ENCODE measurements at regions not wholly inside any gene's neighbourhood (a gene's known extent, or its start where the extent isn't known, plus 50 kb on each side); places are given as distances from the start of the nearest gene placed in this dataset.

GRCh38 chr18:3383381-3383915 is 66.5 kb upstream of the TGIF1 start:
- Histone ChIP-seq H2AFZ (peak overlapping the region; percentile 58), H3K36me3 (ENCODE audit: low read depth) (peaks cover 4% of the 10 kb centered on the region; the same call in 1 of the 2 replicates), H3K27ac (peak overlapping the region; percentile 99), H3F3A (ENCODE audit: insufficient read depth, low read depth) (peaks cover 73% of the 10 kb centered on the region), H3K27me3 (ENCODE audit: insufficient read depth, low read depth) (no peaks in the 10 kb centered on the region), H3K4me2 (peak overlapping the region; percentile 80), H3K9me3 (ENCODE audit: insufficient read depth, low read depth) (no peaks in the 10 kb centered on the region), H3K79me2 (ENCODE audit: low read depth) (peaks cover 45% of the 10 kb centered on the region), H3K4me1 (replicated peaks; ENCODE audit: insufficient read depth) (peaks cover 94% of the 10 kb centered on the region), H4K20me1 (ENCODE audit: insufficient read depth) (no peaks in the 10 kb centered on the region), H3K4me3 (peak overlapping the region; percentile 55), H3K9me2 (ENCODE audit: insufficient read depth) (no peaks in the 10 kb centered on the region)
- intact Hi-C loops (cut with micrococcal nuclease; ENCODE audit: unreplicated experiment) = loop anchor here (1.0 to 5.0 kb wide), 6 partner anchors 16 to 284 kb away; no protein-coding TSS in a partner anchor
- ChIA-PET CTCF (interaction anchor here (0.6 to 1.6 kb wide), 5 partner anchors 60 to 283 kb away, joined by 6 to 10 read pairs (median 6); no protein-coding TSS in a partner anchor), POLR2A (ENCODE audit: unreplicated experiment) (interaction anchor here (0.5 to 1.9 kb wide), 31 partner anchors 9 to 1034 kb away, joined by 3 to 77 read pairs (median 6); partner anchors contain the start of gene MYL12A)
- no TSS peak for BruUV-seq (replicated peaks)
- peak; percentile 48 to 95 for DNase-seq
- TF ChIP-seq EZH2 (IDR thresholded peaks at IDR 0.05; ENCODE audit: low read depth) = no peak
- TF ChIP-seq, protein P1, sequence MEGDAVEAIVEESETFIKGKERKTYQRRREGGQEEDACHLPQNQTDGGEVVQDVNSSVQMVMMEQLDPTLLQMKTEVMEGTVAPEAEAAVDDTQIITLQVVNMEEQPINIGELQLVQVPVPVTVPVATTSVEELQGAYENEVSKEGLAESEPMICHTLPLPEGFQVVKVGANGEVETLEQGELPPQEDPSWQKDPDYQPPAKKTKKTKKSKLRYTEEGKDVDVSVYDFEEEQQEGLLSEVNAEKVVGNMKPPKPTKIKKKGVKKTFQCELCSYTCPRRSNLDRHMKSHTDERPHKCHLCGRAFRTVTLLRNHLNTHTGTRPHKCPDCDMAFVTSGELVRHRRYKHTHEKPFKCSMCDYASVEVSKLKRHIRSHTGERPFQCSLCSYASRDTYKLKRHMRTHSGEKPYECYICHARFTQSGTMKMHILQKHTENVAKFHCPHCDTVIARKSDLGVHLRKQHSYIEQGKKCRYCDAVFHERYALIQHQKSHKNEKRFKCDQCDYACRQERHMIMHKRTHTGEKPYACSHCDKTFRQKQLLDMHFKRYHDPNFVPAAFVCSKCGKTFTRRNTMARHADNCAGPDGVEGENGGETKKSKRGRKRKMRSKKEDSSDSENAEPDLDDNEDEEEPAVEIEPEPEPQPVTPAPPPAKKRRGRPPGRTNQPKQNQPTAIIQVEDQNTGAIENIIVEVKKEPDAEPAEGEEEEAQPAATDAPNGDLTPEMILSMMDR (conservative IDR thresholded peaks at IDR 0.05) = no peak

DNA sequence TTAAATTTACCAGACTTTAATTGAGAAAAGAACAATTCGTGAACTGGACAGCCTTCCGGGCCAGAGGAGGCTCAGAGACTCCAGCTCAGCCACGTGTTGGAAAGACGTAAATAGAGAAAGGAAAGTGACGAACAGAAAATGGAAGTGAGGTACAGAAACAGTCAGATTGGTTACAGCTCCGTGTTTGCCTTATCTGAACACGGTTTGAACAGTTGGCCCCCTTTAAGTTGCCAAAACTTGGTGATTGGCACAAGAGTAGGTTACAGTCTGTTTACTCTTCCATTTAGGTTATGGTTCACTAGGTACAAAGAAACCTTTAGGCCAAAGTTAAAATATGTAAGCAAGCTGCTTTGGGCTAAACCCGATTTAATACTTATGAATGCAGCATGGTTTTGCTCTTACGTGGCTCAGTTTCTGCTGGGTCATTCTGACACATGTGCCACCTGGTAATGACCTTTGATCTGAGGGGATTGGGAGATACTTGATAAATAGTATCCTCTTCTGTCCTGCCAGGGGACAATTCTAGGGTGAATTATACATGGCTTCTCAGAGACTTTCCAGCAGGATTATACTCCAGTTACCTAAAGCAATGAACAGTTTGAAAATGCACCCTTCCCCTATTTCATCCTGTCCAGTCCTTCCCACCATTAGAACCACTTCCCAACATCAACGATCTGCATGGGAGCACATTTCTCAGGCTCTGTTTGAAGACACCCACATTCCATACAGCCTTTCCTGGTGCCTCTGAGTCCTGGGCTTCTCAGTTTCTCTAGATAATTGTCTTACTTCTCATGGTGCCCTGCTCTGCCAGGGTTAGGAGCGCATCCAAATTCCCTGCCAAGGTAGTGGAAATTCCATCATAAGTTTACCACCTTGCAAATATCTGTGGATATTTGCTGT is 65.1 kb upstream of the TGIF1 start:
- Histone ChIP-seq H4K20me1 (ENCODE audit: insufficient read depth) (no peaks in the 10 kb centered on the region), H3K27me3 (ENCODE audit: insufficient read depth, low read depth) (no peaks in the 10 kb centered on the region), H3K79me2 (ENCODE audit: low read depth) (peaks cover 33% of the 10 kb centered on the region), H3K27ac (peak overlapping the region; percentile 99), H3K4me2 (peak overlapping the region; percentile 80), H3K4me1 (replicated peaks; ENCODE audit: insufficient read depth) (peaks cover 98% of the 10 kb centered on the region), H3K4me3 (peak overlapping the region; percentile 55; the same call in 1 of the 2 replicates), H2AFZ (peak overlapping the region; percentile 2; the same call in 1 of the 2 replicates), H3K36me3 (ENCODE audit: low read depth) (peaks cover under 1% of the 10 kb centered on the region; the same call in 1 of the 2 replicates), H3K9me3 (ENCODE audit: insufficient read depth, low read depth) (0 out of 2 replicates have a peak, but pooled peaks cover 5% of the 10 kb centered on the region), H3K9me2 (ENCODE audit: insufficient read depth) (no peaks in the 10 kb centered on the region), H3F3A (ENCODE audit: insufficient read depth, low read depth) (peaks cover 79% of the 10 kb centered on the region)
- ChIA-PET POLR2A (ENCODE audit: unreplicated experiment) (interaction anchor here (0.5 to 1.3 kb wide), 14 partner anchors 12 to 409 kb away, joined by 3 to 29 read pairs (median 5); no protein-coding TSS in a partner anchor), CTCF (interaction anchor here (0.7 to 2.1 kb wide), 5 partner anchors 24 to 281 kb away, joined by 3 to 18 read pairs (median 5); no protein-coding TSS in a partner anchor)
- TF ChIP-seq EZH2 (IDR thresholded peaks at IDR 0.05; ENCODE audit: low read depth) = no peak
- TF ChIP-seq, protein P1 (conservative IDR thresholded peaks at IDR 0.05) = no peak
- intact Hi-C loops (cut with micrococcal nuclease; ENCODE audit: unreplicated experiment) = loop anchor here (1.0 to 5.0 kb wide), 5 partner anchors 64 to 282 kb away; no protein-coding TSS in a partner anchor
- TSS peak; percentile 44 for BruUV-seq (replicated peaks)
- peak; percentile 80 to 99 for DNase-seq

GRCh38 chr18:3388323-3388722 is 61.6 kb upstream of the TGIF1 start:
- ChIA-PET POLR2A (ENCODE audit: unreplicated experiment) (interaction anchor here (1.3 kb wide), 1 partner anchor 23 kb away, joined by 8 read pairs; no protein-coding TSS in a partner anchor), CTCF (no interaction called here)
- Histone ChIP-seq H3K79me2 (ENCODE audit: low read depth) (peaks cover 5% of the 10 kb centered on the region; the same call in 1 of the 2 replicates), H3F3A (ENCODE audit: insufficient read depth, low read depth) (peaks cover 49% of the 10 kb centered on the region), H3K27ac (peak overlapping the region; percentile 99), H3K4me1 (replicated peaks; ENCODE audit: insufficient read depth) (peaks cover 64% of the 10 kb centered on the region), H3K4me3 (no peak overlapping the region), H3K4me2 (peak overlapping the region; percentile 37; the same call in 1 of the 2 replicates), H3K9me2 (ENCODE audit: insufficient read depth) (no peaks in the 10 kb centered on the region), H4K20me1 (ENCODE audit: insufficient read depth) (no peaks in the 10 kb centered on the region), H2AFZ (no peak overlapping the region), H3K9me3 (ENCODE audit: insufficient read depth, low read depth) (0 out of 2 replicates have a peak, but pooled peaks cover 7% of the 10 kb centered on the region), H3K36me3 (ENCODE audit: low read depth) (no peaks in the 10 kb centered on the region), H3K27me3 (ENCODE audit: insufficient read depth, low read depth) (no peaks in the 10 kb centered on the region)
- intact Hi-C loops (cut with micrococcal nuclease; ENCODE audit: unreplicated experiment) = no loop called here
- no peak for DNase-seq
- TF ChIP-seq EZH2 (IDR thresholded peaks at IDR 0.05; ENCODE audit: low read depth) = no peak
- TF ChIP-seq, protein P1 (conservative IDR thresholded peaks at IDR 0.05) = no peak
- BruUV-seq (replicated peaks) = no TSS peak

All from PC-9 (cell line).